Erythroblast (primary cell): ENCODE measurements at regions not wholly inside any gene's neighbourhood (a gene's known extent, or its start where the extent isn't known, plus 50 kb on each side); places are given as distances from the start of the nearest gene placed in this dataset.

ENCODE experiments used
- GATA1 ChIP-seq: IDR thresholded peaks from 2 replicates; pipeline ENCODE4 v1.6.1; 2011; ENCODE audit warnings: low read depth, mild to moderate bottlenecking, control low read depth, low read length, moderate library complexity
- POLR2A ChIP-seq: IDR thresholded peaks from 2 replicates; pipeline ENCODE4 v1.6.1; 2011; ENCODE audit warnings: mild to moderate bottlenecking, low read length

- TF ChIP-seq POLR2A: no peak
- no peak for TF ChIP-seq GATA1
These were observed 454.4 kb downstream of the C4orf33 start for GRCh38 chr4:129550281-129550785.
